HepG2 (cell line): ENCODE measurements at regions not wholly inside any gene's neighbourhood (a gene's known extent, or its start where the extent isn't known, plus 50 kb on each side); places are given as distances from the start of the nearest gene placed in this dataset.

Experiments
- ATAC-seq: fragments of 200-7000 bp; cut with Tn5 transposase; 3 replicates; pipeline ENCODE4 v1.9.1; 2020; ENCODE audit warnings: mild to moderate bottlenecking, moderate library complexity
- BruUV-seq: library from RNA; stranded (reverse); fragments of 400-500 nt; replicated peaks from 2 replicates; lab custom pipeline; 2021; lab: Mats Ljungman, UMichigan
- CTCF ChIA-PET: fragments of 300-600 bp; formaldehyde crosslinking; extraction: SDS; loops from one replicate; lab custom pipeline; 2021; ENCODE audit warnings: low total read pairs, inconsistent platforms, low intra/inter-chr PET ratio; lab: Yijun Ruan, JAX
- POLR2A ChIA-PET: fragments of 350-600 bp; sonication (Branson Sonifier 250); formaldehyde crosslinking; loops from one replicate; lab custom pipeline; 2020; ENCODE audit warnings: antibody characterized with exemption, inconsistent platforms; lab: Yijun Ruan, JAX
- DNase-seq: peaks from one replicate; pipeline ENCODE4 v3.0.0-alpha.2; 2015; ENCODE audit warnings: low spot score
- FAIRE-seq: peaks from 3 replicates; lab custom pipeline; 2011; peaks lifted over from hg19 to GRCh38; lab: Jason Lieb, UNC
- H2AFZ ChIP-seq: one replicate; pipeline ENCODE4 v1.6.1; 2011; ENCODE audit warnings: low read length, inconsistent platforms
- H3K27ac ChIP-seq: fragments of 300-600 bp; 3 replicates; pipeline ENCODE4 v1.8.0; 2011; ENCODE audit warnings: mixed run types, mild to moderate bottlenecking, mixed read lengths, low read length, inconsistent platforms; ENCODE audit not compliant: insufficient read depth; ENCODE audit errors: extremely low read length
- H3K27me3 ChIP-seq, 2 experiments: fragments of 200-600 bp in 1 of 2; 2 replicates in 1 of 2; 3 replicates in 1 of 2; pipeline versions ENCODE4 v1.6.0 to v1.8.0; 2011; ENCODE audit warnings: low read length in 2 of 2, mild to moderate bottlenecking in 2 of 2, moderate library complexity in 2 of 2, inconsistent platforms in 1 of 2; ENCODE audit not compliant: insufficient read depth in 2 of 2, control insufficient read depth in 1 of 2
- H3K36me3 ChIP-seq, 2 experiments: fragments of 200-600 bp in 1 of 2; replicated peaks in 1 of 2; 2 replicates in 1 of 2; 3 replicates in 1 of 2; pipeline versions ENCODE4 v1.5.1 to v1.8.0; 2011; ENCODE audit warnings: low read length in 2 of 2, inconsistent platforms in 1 of 2; ENCODE audit not compliant: insufficient read depth in 2 of 2, control insufficient read depth in 1 of 2
- H3K4me1 ChIP-seq: 2 replicates; pipeline ENCODE4 v1.5.1; 2012; ENCODE audit warnings: low read length, inconsistent platforms; ENCODE audit not compliant: insufficient read depth
- H3K4me2 ChIP-seq: 2 replicates; pipeline ENCODE4 v1.6.0; 2011; ENCODE audit warnings: low read depth, low read length, inconsistent platforms
- H3K4me3 ChIP-seq, 3 experiments: fragments of 200-600 bp in 1 of 3; sonication (generic), shearing (Covaris generic) in 1 of 3; replicated peaks in 1 of 3; 2 replicates each; pipeline ENCODE4 v1.5.1; 2011 to 2016; ENCODE audit warnings: low read length in 3 of 3, inconsistent platforms in 2 of 3, low read depth in 2 of 3, mild to moderate bottlenecking in 2 of 3, control low read depth in 1 of 3, mixed read lengths in 1 of 3; ENCODE audit not compliant: insufficient read depth in 1 of 3
- H3K79me2 ChIP-seq: one replicate; pipeline ENCODE4 v1.6.1; 2011; ENCODE audit warnings: low read length, inconsistent platforms; ENCODE audit not compliant: insufficient read depth
- H3K9ac ChIP-seq: 2 replicates; pipeline ENCODE4 v1.6.0; 2011; ENCODE audit warnings: mild to moderate bottlenecking, low read depth, low read length, inconsistent platforms; ENCODE audit not compliant: insufficient read depth
- H3K9me3 ChIP-seq: 2 replicates; pipeline ENCODE4 v1.5.1; 2012; ENCODE audit warnings: mild to moderate bottlenecking, low read length
- H4K20me1 ChIP-seq: 2 replicates; pipeline ENCODE4 v1.6.0; 2011; ENCODE audit warnings: inconsistent platforms, mild to moderate bottlenecking, low read length, moderate library complexity; ENCODE audit not compliant: insufficient read depth
- ATF7-NPFF ChIP-seq: sonication (generic); formaldehyde crosslinking; IDR thresholded peaks from 2 replicates; pipeline ENCODE4 v1.8.1; 2023; ENCODE audit warnings: mild to moderate bottlenecking, low read depth, missing genetic modification reagents, moderate library complexity
- EEA1 ChIP-seq: sonication (generic); formaldehyde crosslinking; IDR thresholded peaks from 2 replicates; pipeline ENCODE4 v1.5.1; 2020; ENCODE audit warnings: mild to moderate bottlenecking, missing genetic modification reagents, borderline replicate concordance
- GATAD1 ChIP-seq: IDR thresholded peaks from 2 replicates; pipeline ENCODE4 v1.6.1; 2016; ENCODE audit warnings: missing genetic modification reagents, missing compliant biosample characterization
- JDP2 ChIP-seq: sonication (generic); formaldehyde crosslinking; IDR thresholded peaks from 2 replicates; pipeline ENCODE4 v1.8.1; 2022; ENCODE audit warnings: missing genetic modification reagents, borderline replicate concordance
- RBM22 ChIP-seq: fragments of 200-400 bp; formaldehyde crosslinking; optimal IDR thresholded peaks from 2 replicates; pipeline ENCODE3; 2017; ENCODE audit warnings: mild to moderate bottlenecking, low read length, moderate library complexity
- TEAD2 ChIP-seq: sonication (generic); formaldehyde crosslinking; IDR thresholded peaks from 2 replicates; pipeline ENCODE4 v1.9.0; 2021; ENCODE audit warnings: missing genetic modification reagents
- ZNF446 ChIP-seq: sonication (generic); formaldehyde crosslinking; IDR thresholded peaks from 2 replicates; pipeline ENCODE4 v1.5.0; 2020; ENCODE audit warnings: mild to moderate bottlenecking, missing genetic modification reagents
- ZNF468 ChIP-seq: sonication (generic); formaldehyde crosslinking; IDR thresholded peaks from 2 replicates; pipeline ENCODE4 v1.8.0; 2022; ENCODE audit warnings: mild to moderate bottlenecking, moderate library complexity, missing genetic modification reagents
- ZNF567 ChIP-seq: sonication (generic); formaldehyde crosslinking; IDR thresholded peaks from 2 replicates; pipeline ENCODE4 v1.8.1; 2023; ENCODE audit warnings: mild to moderate bottlenecking, missing genetic modification reagents, borderline replicate concordance
- ZNF879 ChIP-seq: sonication (generic); formaldehyde crosslinking; IDR thresholded peaks from 2 replicates; pipeline ENCODE4 v1.8.1; 2023; ENCODE audit warnings: missing genetic modification reagents
- ZSCAN20 ChIP-seq: sonication (generic); formaldehyde crosslinking; IDR thresholded peaks from 2 replicates; pipeline ENCODE4 v1.4.0; 2020; ENCODE audit warnings: missing genetic modification reagents, mild to moderate bottlenecking, borderline replicate concordance
- WGBS: methylation state at CpG from one replicate; pipeline ENCODE4 v1.1.6; 2017; ENCODE audit warnings: low lambda C conversion rate; 5-methylcytosine and 5-hydroxymethylcytosine counted together
- in situ Hi-C: cut with HindIII; loops from 2 replicates; pipeline ENCODE4 v1.10.0; 2017; ENCODE audit warnings: low pct_unique_long_range_greater_than_20kb; ENCODE audit not compliant: extremely low pct_ligation_motif_present
- intact Hi-C: fragments of 100-400 bp; cut with micrococcal nuclease; formaldehyde crosslinking; loops from one replicate; pipeline ENCODE4 v1.10.0; 2022; ENCODE audit not compliant: unreplicated experiment
- TF ChIP-seq, protein P1 (sequence below): sonication (generic); formaldehyde crosslinking; IDR thresholded peaks from 2 replicates; pipeline ENCODE4 v1.9.0; 2021; ENCODE audit warnings: missing genetic modification reagents, borderline replicate concordance
- TF ChIP-seq, protein P2 (sequence below): sonication (generic); formaldehyde crosslinking; IDR thresholded peaks from 2 replicates; pipeline ENCODE4 v1.8.0; 2022; ENCODE audit warnings: missing genetic modification reagents, mild to moderate bottlenecking, inconsistent platforms, borderline replicate concordance
- TF ChIP-seq, protein P3 (sequence below): sonication (generic); formaldehyde crosslinking; IDR thresholded peaks from 2 replicates; pipeline ENCODE4 v1.4.0; 2020; ENCODE audit warnings: mild to moderate bottlenecking, missing genetic modification reagents
- TF ChIP-seq, protein P4 (sequence below): sonication (generic); formaldehyde crosslinking; IDR thresholded peaks from 2 replicates; pipeline ENCODE4 v1.4.0; 2020; ENCODE audit warnings: mild to moderate bottlenecking, missing genetic modification reagents

- TF ChIP-seq, protein P1, sequence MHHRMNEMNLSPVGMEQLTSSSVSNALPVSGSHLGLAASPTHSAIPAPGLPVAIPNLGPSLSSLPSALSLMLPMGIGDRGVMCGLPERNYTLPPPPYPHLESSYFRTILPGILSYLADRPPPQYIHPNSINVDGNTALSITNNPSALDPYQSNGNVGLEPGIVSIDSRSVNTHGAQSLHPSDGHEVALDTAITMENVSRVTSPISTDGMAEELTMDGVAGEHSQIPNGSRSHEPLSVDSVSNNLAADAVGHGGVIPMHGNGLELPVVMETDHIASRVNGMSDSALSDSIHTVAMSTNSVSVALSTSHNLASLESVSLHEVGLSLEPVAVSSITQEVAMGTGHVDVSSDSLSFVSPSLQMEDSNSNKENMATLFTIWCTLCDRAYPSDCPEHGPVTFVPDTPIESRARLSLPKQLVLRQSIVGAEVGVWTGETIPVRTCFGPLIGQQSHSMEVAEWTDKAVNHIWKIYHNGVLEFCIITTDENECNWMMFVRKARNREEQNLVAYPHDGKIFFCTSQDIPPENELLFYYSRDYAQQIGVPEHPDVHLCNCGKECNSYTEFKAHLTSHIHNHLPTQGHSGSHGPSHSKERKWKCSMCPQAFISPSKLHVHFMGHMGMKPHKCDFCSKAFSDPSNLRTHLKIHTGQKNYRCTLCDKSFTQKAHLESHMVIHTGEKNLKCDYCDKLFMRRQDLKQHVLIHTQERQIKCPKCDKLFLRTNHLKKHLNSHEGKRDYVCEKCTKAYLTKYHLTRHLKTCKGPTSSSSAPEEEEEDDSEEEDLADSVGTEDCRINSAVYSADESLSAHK: no peak
- TF ChIP-seq ZNF879 (CRISPR knock-in tag) (no peak), RBM22 (no peak), JDP2 (no peak), TEAD2 (CRISPR knock-in tag) (no peak), ATF7-NPFF (CRISPR knock-in tag) (no peak)
These were observed 355.1 kb upstream of the MYT1L start (continued) for GRCh38 chr2:2686222-2686621.

- ATAC-seq: no peak
- Histone ChIP-seq H3K4me1 (no peaks in the 10 kb centered on the region), H3K36me3 (no peaks in the 10 kb centered on the region), H3K9me3 (no peaks in the 10 kb centered on the region), H3K27ac (no peak overlapping the region), H2AFZ (no peak overlapping the region), H3K4me3 (no peak overlapping the region), H3K27me3 (peaks cover 5 to 47% of the 10 kb centered on the region in 2 experiments; a peak in 4 of 5 replicates), H3K9ac (no peak overlapping the region), H4K20me1 (no peaks in the 10 kb centered on the region; the same call in 1 of the 2 replicates), H3K79me2 (no peaks in the 10 kb centered on the region), H3K4me2 (no peak overlapping the region)
- WGBS: 47% methylated on average over 9 of the region's 9 CpGs
- DNase-seq: no peak
- ChIA-PET CTCF (no interaction called here), POLR2A (no interaction called here)
- no peak for FAIRE-seq
- no TSS peak for BruUV-seq
- intact Hi-C loops (no loop called here), in situ Hi-C loops (no loop called here)
- TF ChIP-seq, protein P2, sequence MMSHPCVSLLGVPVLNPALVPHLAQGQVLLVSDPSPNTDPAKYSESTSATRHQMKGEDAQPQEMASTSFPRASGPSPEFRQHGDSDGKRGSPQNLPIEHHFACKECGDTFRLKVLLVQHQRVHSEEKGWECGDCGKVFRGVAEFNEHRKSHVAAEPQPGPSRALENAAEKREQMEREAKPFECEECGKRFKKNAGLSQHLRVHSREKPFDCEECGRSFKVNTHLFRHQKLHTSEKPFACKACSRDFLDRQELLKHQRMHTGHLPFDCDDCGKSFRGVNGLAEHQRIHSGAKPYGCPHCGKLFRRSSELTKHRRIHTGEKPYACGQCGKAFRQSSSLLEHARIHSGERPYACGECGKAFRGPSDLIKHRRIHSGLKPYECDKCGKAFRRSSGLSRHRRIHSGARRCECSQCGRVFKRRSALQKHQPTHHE: no peak
- TF ChIP-seq ZSCAN20 (no peak), EEA1 (CRISPR knock-in tag) (no peak), ZNF567 (CRISPR knock-in tag) (no peak), ZNF446 (CRISPR knock-in tag) (no peak), ZNF468 (CRISPR knock-in tag) (no peak), GATAD1 (CRISPR knock-in tag) (no peak)
- TF ChIP-seq, protein P3, sequence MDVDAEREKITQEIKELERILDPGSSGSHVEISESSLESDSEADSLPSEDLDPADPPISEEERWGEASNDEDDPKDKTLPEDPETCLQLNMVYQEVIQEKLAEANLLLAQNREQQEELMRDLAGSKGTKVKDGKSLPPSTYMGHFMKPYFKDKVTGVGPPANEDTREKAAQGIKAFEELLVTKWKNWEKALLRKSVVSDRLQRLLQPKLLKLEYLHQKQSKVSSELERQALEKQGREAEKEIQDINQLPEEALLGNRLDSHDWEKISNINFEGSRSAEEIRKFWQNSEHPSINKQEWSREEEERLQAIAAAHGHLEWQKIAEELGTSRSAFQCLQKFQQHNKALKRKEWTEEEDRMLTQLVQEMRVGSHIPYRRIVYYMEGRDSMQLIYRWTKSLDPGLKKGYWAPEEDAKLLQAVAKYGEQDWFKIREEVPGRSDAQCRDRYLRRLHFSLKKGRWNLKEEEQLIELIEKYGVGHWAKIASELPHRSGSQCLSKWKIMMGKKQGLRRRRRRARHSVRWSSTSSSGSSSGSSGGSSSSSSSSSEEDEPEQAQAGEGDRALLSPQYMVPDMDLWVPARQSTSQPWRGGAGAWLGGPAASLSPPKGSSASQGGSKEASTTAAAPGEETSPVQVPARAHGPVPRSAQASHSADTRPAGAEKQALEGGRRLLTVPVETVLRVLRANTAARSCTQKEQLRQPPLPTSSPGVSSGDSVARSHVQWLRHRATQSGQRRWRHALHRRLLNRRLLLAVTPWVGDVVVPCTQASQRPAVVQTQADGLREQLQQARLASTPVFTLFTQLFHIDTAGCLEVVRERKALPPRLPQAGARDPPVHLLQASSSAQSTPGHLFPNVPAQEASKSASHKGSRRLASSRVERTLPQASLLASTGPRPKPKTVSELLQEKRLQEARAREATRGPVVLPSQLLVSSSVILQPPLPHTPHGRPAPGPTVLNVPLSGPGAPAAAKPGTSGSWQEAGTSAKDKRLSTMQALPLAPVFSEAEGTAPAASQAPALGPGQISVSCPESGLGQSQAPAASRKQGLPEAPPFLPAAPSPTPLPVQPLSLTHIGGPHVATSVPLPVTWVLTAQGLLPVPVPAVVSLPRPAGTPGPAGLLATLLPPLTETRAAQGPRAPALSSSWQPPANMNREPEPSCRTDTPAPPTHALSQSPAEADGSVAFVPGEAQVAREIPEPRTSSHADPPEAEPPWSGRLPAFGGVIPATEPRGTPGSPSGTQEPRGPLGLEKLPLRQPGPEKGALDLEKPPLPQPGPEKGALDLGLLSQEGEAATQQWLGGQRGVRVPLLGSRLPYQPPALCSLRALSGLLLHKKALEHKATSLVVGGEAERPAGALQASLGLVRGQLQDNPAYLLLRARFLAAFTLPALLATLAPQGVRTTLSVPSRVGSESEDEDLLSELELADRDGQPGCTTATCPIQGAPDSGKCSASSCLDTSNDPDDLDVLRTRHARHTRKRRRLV: no peak
- TF ChIP-seq, protein P4, sequence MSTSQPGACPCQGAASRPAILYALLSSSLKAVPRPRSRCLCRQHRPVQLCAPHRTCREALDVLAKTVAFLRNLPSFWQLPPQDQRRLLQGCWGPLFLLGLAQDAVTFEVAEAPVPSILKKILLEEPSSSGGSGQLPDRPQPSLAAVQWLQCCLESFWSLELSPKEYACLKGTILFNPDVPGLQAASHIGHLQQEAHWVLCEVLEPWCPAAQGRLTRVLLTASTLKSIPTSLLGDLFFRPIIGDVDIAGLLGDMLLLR (CRISPR knock-in tag): no peak
These were observed 352.6 kb upstream of the MYT1L start for GRCh38 chr2:2683606-2684224.
